ENCODE measurements at regions not wholly inside any gene's neighbourhood (a gene's known extent, or its start where the extent isn't known, plus 50 kb on each side); places are given as distances from the start of the nearest gene placed in this dataset.

DNA sequence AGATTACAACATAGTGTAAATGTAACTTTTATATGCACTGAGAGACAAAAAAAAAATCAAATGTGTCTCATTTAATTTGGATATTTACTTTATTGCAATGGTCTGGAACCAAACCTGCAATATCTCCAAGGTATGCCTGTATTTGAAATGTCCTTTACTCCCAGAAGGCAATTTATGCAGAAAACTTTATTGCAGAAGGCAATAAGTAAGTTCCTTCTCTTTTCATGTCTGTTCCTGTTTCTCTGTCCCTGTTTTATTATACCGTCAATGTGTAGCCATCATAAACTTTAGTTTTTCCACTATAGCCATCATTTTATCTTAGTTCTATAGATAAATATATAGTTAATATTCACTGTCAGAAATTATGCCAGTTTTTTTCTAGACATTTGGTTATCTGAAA, 513.1 kb upstream of the FAM98A start:
- peaks cover under 1% of the 10 kb centered on the region; the same call in 1 of the 2 replicates for H3K9me3 ChIP-seq (ENCODE audit: insufficient read depth, low read depth)
- DNase-seq = no peak
- H3K9me2 ChIP-seq (ENCODE audit: insufficient read depth) = no peaks in the 10 kb centered on the region
- H3K4me3 ChIP-seq = no peak overlapping the region
- no peaks in the 10 kb centered on the region for H3F3A ChIP-seq (ENCODE audit: insufficient read depth, low read depth)
- no peak overlapping the region for H3K27ac ChIP-seq
- intact Hi-C loops (cut with micrococcal nuclease; ENCODE audit: unreplicated experiment) = no loop called here
- ChIA-PET POLR2A (ENCODE audit: unreplicated experiment) (no interaction called here), CTCF (no interaction called here)
- no peaks in the 10 kb centered on the region for H4K20me1 ChIP-seq (ENCODE audit: insufficient read depth)
- no peak overlapping the region for H2AFZ ChIP-seq
- H3K27me3 ChIP-seq (ENCODE audit: insufficient read depth, low read depth) = peaks cover 5% of the 10 kb centered on the region
- TF ChIP-seq, protein P1, sequence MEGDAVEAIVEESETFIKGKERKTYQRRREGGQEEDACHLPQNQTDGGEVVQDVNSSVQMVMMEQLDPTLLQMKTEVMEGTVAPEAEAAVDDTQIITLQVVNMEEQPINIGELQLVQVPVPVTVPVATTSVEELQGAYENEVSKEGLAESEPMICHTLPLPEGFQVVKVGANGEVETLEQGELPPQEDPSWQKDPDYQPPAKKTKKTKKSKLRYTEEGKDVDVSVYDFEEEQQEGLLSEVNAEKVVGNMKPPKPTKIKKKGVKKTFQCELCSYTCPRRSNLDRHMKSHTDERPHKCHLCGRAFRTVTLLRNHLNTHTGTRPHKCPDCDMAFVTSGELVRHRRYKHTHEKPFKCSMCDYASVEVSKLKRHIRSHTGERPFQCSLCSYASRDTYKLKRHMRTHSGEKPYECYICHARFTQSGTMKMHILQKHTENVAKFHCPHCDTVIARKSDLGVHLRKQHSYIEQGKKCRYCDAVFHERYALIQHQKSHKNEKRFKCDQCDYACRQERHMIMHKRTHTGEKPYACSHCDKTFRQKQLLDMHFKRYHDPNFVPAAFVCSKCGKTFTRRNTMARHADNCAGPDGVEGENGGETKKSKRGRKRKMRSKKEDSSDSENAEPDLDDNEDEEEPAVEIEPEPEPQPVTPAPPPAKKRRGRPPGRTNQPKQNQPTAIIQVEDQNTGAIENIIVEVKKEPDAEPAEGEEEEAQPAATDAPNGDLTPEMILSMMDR (conservative IDR thresholded peaks at IDR 0.05) = no peak
- TF ChIP-seq EZH2 (IDR thresholded peaks at IDR 0.05; ENCODE audit: low read depth) = no peak
- no peaks in the 10 kb centered on the region for H3K79me2 ChIP-seq (ENCODE audit: low read depth)
- no peaks in the 10 kb centered on the region for H3K4me1 ChIP-seq (replicated peaks; ENCODE audit: insufficient read depth)
- H3K4me2 ChIP-seq = no peak overlapping the region
- no TSS peak for BruUV-seq (replicated peaks)
- H3K36me3 ChIP-seq (ENCODE audit: low read depth) = no peaks in the 10 kb centered on the region

- Histone ChIP-seq H3K36me3 (ENCODE audit: low read depth) (no peaks in the 10 kb centered on the region), H3F3A (ENCODE audit: insufficient read depth, low read depth) (no peaks in the 10 kb centered on the region; the same call in 1 of the 2 replicates), H3K9me2 (ENCODE audit: insufficient read depth) (no peaks in the 10 kb centered on the region), H3K4me3 (no peak overlapping the region), H3K9me3 (ENCODE audit: insufficient read depth, low read depth) (peaks cover 4% of the 10 kb centered on the region; the same call in 1 of the 2 replicates), H3K4me2 (no peak overlapping the region), H2AFZ (no peak overlapping the region), H3K27me3 (ENCODE audit: insufficient read depth, low read depth) (peaks cover 5% of the 10 kb centered on the region), H3K27ac (no peak overlapping the region), H3K4me1 (replicated peaks; ENCODE audit: insufficient read depth) (peaks cover 9% of the 10 kb centered on the region), H3K79me2 (ENCODE audit: low read depth) (no peaks in the 10 kb centered on the region), H4K20me1 (ENCODE audit: insufficient read depth) (no peaks in the 10 kb centered on the region)
- intact Hi-C loops (cut with micrococcal nuclease; ENCODE audit: unreplicated experiment) = no loop called here
- BruUV-seq (replicated peaks) = no TSS peak
- DNase-seq = no peak
- CTCF ChIA-PET = no interaction called here
- TF ChIP-seq, protein P1 (conservative IDR thresholded peaks at IDR 0.05) = no peak
- no peak for TF ChIP-seq EZH2 (IDR thresholded peaks at IDR 0.05; ENCODE audit: low read depth)
- POLR2A ChIA-PET (ENCODE audit: unreplicated experiment) = no interaction called here
These were observed 511.3 kb upstream of the FAM98A start for GRCh38 chr2:34110392-34110791.

DNA sequence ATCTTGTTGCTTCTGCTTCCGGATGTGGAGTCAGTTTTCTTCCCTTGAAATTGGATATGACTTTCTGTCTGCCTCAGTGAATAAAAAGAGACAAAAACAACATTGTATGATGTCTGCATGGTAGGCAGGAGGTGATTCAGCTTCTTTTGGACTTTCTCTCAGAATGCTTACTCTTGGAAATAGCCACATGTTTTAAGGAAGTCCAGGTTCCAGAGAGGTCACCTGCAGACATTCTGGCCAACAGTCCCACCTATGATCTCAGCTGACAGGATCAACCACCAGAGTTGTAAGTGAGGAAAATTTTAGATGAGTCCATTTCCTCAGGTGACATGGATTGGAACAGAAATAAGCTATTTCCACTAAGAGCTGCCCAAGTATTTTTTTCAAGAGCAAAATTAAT, 508.7 kb upstream of the FAM98A start:
- Histone ChIP-seq H3K4me2 (no peak overlapping the region), H3K9me3 (ENCODE audit: insufficient read depth, low read depth) (peaks cover 4% of the 10 kb centered on the region; the same call in 1 of the 2 replicates), H3K27ac (no peak overlapping the region), H3K4me1 (replicated peaks; ENCODE audit: insufficient read depth) (peaks cover 19% of the 10 kb centered on the region), H3F3A (ENCODE audit: insufficient read depth, low read depth) (no peaks in the 10 kb centered on the region; the same call in 1 of the 2 replicates), H3K4me3 (no peak overlapping the region), H4K20me1 (ENCODE audit: insufficient read depth) (no peaks in the 10 kb centered on the region), H3K79me2 (ENCODE audit: low read depth) (no peaks in the 10 kb centered on the region), H3K27me3 (ENCODE audit: insufficient read depth, low read depth) (peaks cover 2% of the 10 kb centered on the region), H2AFZ (no peak overlapping the region), H3K9me2 (ENCODE audit: insufficient read depth) (no peaks in the 10 kb centered on the region), H3K36me3 (ENCODE audit: low read depth) (no peaks in the 10 kb centered on the region)
- intact Hi-C loops (cut with micrococcal nuclease; ENCODE audit: unreplicated experiment) = no loop called here
- DNase-seq = no peak
- ChIA-PET POLR2A (ENCODE audit: unreplicated experiment) (no interaction called here), CTCF (no interaction called here)
- TF ChIP-seq, protein P1 (conservative IDR thresholded peaks at IDR 0.05) = no peak
- TF ChIP-seq EZH2 (IDR thresholded peaks at IDR 0.05; ENCODE audit: low read depth) = no peak
- BruUV-seq (replicated peaks) = no TSS peak

Measured in PC-9 (cell line).